Smooth muscle cell (in vitro differentiated cells): ENCODE measurements at regions not wholly inside any gene's neighbourhood (a gene's known extent, or its start where the extent isn't known, plus 50 kb on each side); places are given as distances from the start of the nearest gene placed in this dataset.

Experiments used
- DNase-seq: peaks from one replicate; lab custom pipeline; 2025; ENCODE audit not compliant: unreplicated experiment; lab: John Stamatoyannopoulos, UW
- H2AFZ ChIP-seq: fragments of 200-600 bp; sonication (generic); 2 replicates; pipeline ENCODE4 v1.6.0; 2016; ENCODE audit warnings: antibody characterized with exemption, low read depth, mild to moderate bottlenecking
- H3F3A ChIP-seq: fragments of 200-600 bp; sonication (generic); 2 replicates; pipeline ENCODE4 v1.6.0; 2017; ENCODE audit warnings: antibody characterized with exemption, low read depth
- H3K27ac ChIP-seq: fragments of 200-600 bp; sonication (generic); 2 replicates; pipeline ENCODE4 v1.5.1; 2016; ENCODE audit warnings: low read depth, mild to moderate bottlenecking
- H3K27me3 ChIP-seq: fragments of 200-600 bp; sonication (generic); 2 replicates; pipeline ENCODE4 v1.6.1; 2016; ENCODE audit warnings: low read depth, mild to moderate bottlenecking
- H3K36me3 ChIP-seq: fragments of 200-600 bp; sonication (generic); 2 replicates; pipeline ENCODE4 v1.5.1; 2016; ENCODE audit warnings: low read depth
- H3K4me1 ChIP-seq: fragments of 200-600 bp; sonication (generic); 2 replicates; pipeline ENCODE4 v1.5.1; 2016; ENCODE audit warnings: low read depth
- H3K4me2 ChIP-seq: fragments of 200-600 bp; sonication (generic); 2 replicates; pipeline ENCODE4 v1.6.0; 2016; ENCODE audit warnings: mild to moderate bottlenecking
- H3K4me3 ChIP-seq: fragments of 200-600 bp; sonication (generic); 2 replicates; pipeline ENCODE4 v1.5.1; 2016; ENCODE audit warnings: mild to moderate bottlenecking
- H3K79me2 ChIP-seq: fragments of 200-600 bp; sonication (generic); 2 replicates; pipeline ENCODE4 v1.6.0; 2016; ENCODE audit warnings: low read depth, mild to moderate bottlenecking
- H3K9ac ChIP-seq: fragments of 200-600 bp; sonication (generic); 2 replicates; pipeline ENCODE4 v1.6.0; 2016; ENCODE audit warnings: low read depth
- H3K9me3 ChIP-seq: fragments of 200-600 bp; sonication (generic); replicated peaks from 2 replicates; pipeline ENCODE4 v1.5.1; 2016; ENCODE audit warnings: low read depth
- H4K20me1 ChIP-seq: fragments of 200-600 bp; sonication (generic); 2 replicates; pipeline ENCODE4 v1.6.0; 2016; ENCODE audit warnings: low read depth
- CTCF ChIP-seq: fragments of 200-600 bp; sonication (generic); IDR thresholded peaks from 2 replicates; pipeline ENCODE4 v1.5.1; 2017; ENCODE audit warnings: borderline replicate concordance, mild to moderate bottlenecking, antibody characterized with exemption; ENCODE audit not compliant: insufficient read depth, poor library complexity, severe bottlenecking
- WGBS: methylation state at CpG from one replicate; pipeline ENCODE4 v1.1.7; 2016; ENCODE audit warnings: low lambda C conversion rate; 5-methylcytosine and 5-hydroxymethylcytosine counted together

- H3K9me3 ChIP-seq: no peaks in the 10 kb centered on the region
- WGBS: 88% methylated on average over 3 of the region's 3 CpGs
- no peak overlapping the region for H3K27ac ChIP-seq
- no peak overlapping the region for H2AFZ ChIP-seq
- no peaks in the 10 kb centered on the region for H3K27me3 ChIP-seq
- H3F3A ChIP-seq: no peaks in the 10 kb centered on the region
- H3K4me1 ChIP-seq: no peaks in the 10 kb centered on the region
- H3K4me3 ChIP-seq: no peak overlapping the region
- TF ChIP-seq CTCF: no peak
- no peak for DNase-seq
- no peak overlapping the region for H3K4me2 ChIP-seq
- H3K36me3 ChIP-seq: no peaks in the 10 kb centered on the region
- H4K20me1 ChIP-seq: no peaks in the 10 kb centered on the region
- H3K79me2 ChIP-seq: no peaks in the 10 kb centered on the region
- H3K9ac ChIP-seq: no peak overlapping the region
These were observed 222.6 kb upstream of the RND3 start for GRCh38 chr2:150710041-150710440.

- 95% methylated on average over 2 of the region's 2 CpGs for WGBS
- no peaks in the 10 kb centered on the region for H3K79me2 ChIP-seq
- H3K9ac ChIP-seq: no peak overlapping the region
- H3K9me3 ChIP-seq: no peaks in the 10 kb centered on the region
- no peak overlapping the region for H2AFZ ChIP-seq
- H4K20me1 ChIP-seq: no peaks in the 10 kb centered on the region
- TF ChIP-seq CTCF: no peak
- no peak overlapping the region for H3K27ac ChIP-seq
- no peak overlapping the region for H3K4me2 ChIP-seq
- no peak overlapping the region for H3K4me3 ChIP-seq
- no peaks in the 10 kb centered on the region for H3F3A ChIP-seq
- no peaks in the 10 kb centered on the region for H3K27me3 ChIP-seq
- H3K4me1 ChIP-seq: no peaks in the 10 kb centered on the region
- no peak for DNase-seq
- no peaks in the 10 kb centered on the region for H3K36me3 ChIP-seq
These were observed 219.1 kb upstream of the RND3 start for GRCh38 chr2:150706561-150706960.

GRCh38 chr2:150705767-150706166 lies 218.3 kb upstream of the RND3 start:
- no peaks in the 10 kb centered on the region for H3F3A ChIP-seq
- TF ChIP-seq CTCF: no peak
- WGBS: 79% methylated on average over 2 of the region's 2 CpGs

GRCh38 chr2:150705357-150705756 lies 217.9 kb upstream of the RND3 start:
- Histone ChIP-seq H3K36me3 (no peaks in the 10 kb centered on the region), H3K4me3 (no peak overlapping the region), H4K20me1 (no peaks in the 10 kb centered on the region), H3K9me3 (no peaks in the 10 kb centered on the region), H3F3A (no peaks in the 10 kb centered on the region), H3K27me3 (no peaks in the 10 kb centered on the region), H2AFZ (no peak overlapping the region), H3K79me2 (no peaks in the 10 kb centered on the region), H3K9ac (no peak overlapping the region), H3K4me1 (no peaks in the 10 kb centered on the region), H3K4me2 (no peak overlapping the region), H3K27ac (no peak overlapping the region)
- DNase-seq: no peak
- TF ChIP-seq CTCF: no peak
- 85% methylated on average over 2 of the region's 2 CpGs for whole genome bisulfite sequencing

More at GRCh38 chr2:150705767-150706166, 218.3 kb upstream of the RND3 start:
- Histone ChIP-seq H3K36me3 (no peaks in the 10 kb centered on the region), H3K4me2 (no peak overlapping the region), H3K9me3 (no peaks in the 10 kb centered on the region), H4K20me1 (no peaks in the 10 kb centered on the region), H3K79me2 (no peaks in the 10 kb centered on the region), H3K9ac (no peak overlapping the region), H2AFZ (no peak overlapping the region), H3K27me3 (no peaks in the 10 kb centered on the region), H3K4me3 (no peak overlapping the region), H3K4me1 (no peaks in the 10 kb centered on the region), H3K27ac (no peak overlapping the region)
- DNase-seq: no peak
